ENCODE measurements at regions not wholly inside any gene's neighbourhood (a gene's known extent, or its start where the extent isn't known, plus 50 kb on each side); places are given as distances from the start of the nearest gene placed in this dataset.
"Not testable (repeated sequence)": the region's sequence is repeated elsewhere in the genome, so short reads cannot be mapped to it uniquely, and the experiment has no call there.

- DNase-seq (ENCODE audit: low spot score), result no peak
These were observed 262.8 kb upstream of the RFC3 start for GRCh38 chr13:33554919-33555791.

DNA sequence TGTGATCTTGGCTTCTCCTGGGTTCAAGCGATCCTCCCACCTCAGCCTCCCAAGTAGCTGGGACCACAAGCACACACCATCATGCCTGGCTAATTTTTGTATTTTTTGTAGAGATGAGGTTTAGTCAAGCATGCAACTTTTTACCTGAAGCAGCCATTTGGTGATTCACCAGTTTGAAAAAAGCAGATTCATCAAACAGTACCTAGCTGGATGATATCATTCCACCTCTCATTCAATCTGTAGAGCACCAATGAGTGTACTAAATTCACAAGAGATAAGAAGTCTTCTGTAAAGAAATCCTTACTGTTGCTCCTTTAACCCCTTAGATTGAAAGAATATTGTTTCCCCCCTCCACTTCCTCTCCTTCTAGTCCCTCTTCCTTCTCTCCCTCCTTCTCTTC, 261.1 kb upstream of the RFC3 start:
- no peak for DNase-seq (ENCODE audit: low spot score)

DNA sequence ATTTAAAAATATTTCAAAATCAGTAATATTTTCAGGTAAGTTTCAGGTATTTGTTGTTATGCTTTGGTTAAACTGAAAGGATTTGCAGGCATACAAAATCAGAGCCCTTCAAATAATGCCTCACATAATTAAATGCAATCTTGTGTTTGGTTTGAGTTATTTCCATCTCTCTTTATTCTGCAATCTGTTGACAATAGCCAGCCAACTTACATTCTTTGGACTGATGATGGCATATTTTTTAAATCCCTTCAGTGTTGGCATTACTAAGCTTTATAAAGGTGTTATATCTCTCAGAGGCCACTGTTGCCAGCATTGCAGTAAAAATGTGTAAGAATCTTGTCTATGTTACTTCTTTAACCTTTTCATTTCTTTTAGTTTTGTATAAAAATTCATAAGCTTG, 257.2 kb upstream of the RFC3 start:
- no peak for DNase-seq (ENCODE audit: low spot score)

GRCh38 chr13:33561627-33562026, 256.3 kb upstream of the RFC3 start:
- no peak for DNase-seq (ENCODE audit: low spot score)

GRCh38 chr13:33571618-33572017, 246.3 kb upstream of the RFC3 start:
- DNase-seq (ENCODE audit: low spot score), result no peak

GRCh38 chr13:33572322-33572721, 245.6 kb upstream of the RFC3 start:
- not testable (repeated sequence) for DNase-seq (ENCODE audit: low spot score)

- DNase-seq (ENCODE audit: low spot score), result no peak
These were observed 242.6 kb upstream of the RFC3 start for GRCh38 chr13:33575378-33575777.

DNA sequence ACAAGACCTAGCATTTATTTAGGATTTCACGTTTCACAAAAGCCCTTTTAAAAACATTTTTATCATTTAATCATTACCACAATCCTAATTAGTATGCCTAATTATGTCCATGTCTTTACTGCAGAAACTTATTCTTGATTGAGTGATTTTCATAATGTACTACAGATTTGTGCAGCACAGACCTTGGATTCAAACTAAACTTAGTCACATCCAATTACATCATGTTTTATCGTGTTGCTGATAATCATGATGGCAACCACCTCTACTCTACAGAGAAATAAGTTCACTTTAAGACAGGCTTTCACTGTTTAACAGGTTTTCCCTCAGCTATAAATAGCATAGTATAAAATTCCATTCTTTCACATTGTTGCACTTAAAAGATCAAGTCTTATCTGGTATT, 240.9 kb upstream of the RFC3 start:
- no peak for DNase-seq (ENCODE audit: low spot score)

- DNase-seq (ENCODE audit: low spot score), result no peak
These were observed 239.2 kb upstream of the RFC3 start for GRCh38 chr13:33578786-33579185.

GRCh38 chr13:33582121-33582520, 235.8 kb upstream of the RFC3 start:
- no peak for DNase-seq (ENCODE audit: low spot score)

- DNase-seq (ENCODE audit: low spot score), result no peak
These were observed 234.6 kb upstream of the RFC3 start for GRCh38 chr13:33583398-33583797.

DNA sequence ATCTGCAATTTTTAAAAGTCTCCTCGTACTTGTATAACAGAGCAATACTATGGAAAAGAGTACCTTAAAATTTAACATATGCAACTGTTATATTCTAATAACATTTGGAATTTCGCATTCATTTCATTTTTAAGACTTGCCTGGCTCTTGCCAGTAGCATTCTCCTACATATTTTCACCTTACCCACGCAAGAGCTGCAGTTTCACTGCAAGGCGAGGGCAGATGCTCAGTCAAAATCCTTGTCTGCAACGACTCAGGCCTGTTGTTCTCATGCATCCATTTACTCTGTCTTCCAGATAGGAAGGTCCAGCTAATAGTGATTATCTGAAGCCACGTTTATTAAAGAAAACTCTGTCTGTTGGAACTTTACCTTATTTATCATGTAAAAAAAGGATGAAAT, 227.0 kb upstream of the RFC3 start:
- DNase-seq (ENCODE audit: low spot score), result no peak

DNA sequence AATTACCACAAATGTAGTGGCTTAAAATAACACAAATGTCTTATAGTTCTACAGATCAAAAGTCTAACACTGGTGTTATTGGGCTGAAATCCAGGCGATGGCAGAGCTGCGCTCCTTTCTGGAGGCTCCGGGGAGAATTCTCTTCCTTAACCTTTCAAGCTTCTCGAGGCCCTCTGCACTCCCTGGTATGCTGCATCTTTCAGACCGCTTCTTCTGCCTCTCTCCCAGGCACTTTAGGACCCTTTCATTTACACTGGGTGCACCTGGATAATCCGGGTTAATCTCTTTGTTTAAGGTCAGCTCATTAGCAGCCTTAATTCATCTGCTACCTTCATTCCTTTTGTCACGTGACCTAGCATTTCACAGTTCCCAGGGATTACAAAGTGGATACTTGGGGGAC, 211.3 kb upstream of the RFC3 start:
- no peak for DNase-seq (ENCODE audit: low spot score)

DNA sequence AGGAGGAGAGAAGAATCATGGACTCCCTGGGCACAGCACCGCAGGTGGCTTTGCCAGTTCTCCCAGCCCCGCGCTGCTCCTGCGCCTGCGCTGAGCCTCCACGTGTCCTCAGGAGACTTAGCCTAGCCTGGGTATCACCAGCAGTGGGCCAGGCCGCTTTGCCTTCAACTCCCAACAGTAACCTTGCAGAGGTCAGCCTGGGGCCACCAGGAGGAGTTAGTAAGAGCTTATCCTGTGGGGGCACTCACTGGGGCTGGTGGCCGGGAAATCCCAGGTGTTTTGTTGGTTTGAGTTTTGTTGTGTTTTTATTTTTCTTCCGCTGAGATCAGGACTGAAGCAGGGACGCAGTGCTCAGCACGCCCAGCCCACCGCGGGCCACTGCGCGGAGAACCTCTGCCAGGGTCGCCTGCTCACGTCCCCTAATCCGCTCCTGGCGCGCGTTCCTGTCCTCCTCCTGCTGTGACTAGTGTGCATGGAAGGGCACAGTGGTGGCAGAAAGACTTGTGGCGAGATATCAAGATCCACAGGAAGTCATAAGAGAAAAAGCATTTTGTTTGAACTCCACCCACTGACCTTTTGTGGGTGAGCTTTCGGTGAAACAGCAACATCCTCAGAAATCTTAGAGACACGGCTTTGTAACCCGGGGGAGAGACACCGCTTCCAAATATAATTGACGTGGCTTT, 207.4 kb upstream of the RFC3 start:
- peak; percentile 74 for DNase-seq (ENCODE audit: low spot score)

DNA sequence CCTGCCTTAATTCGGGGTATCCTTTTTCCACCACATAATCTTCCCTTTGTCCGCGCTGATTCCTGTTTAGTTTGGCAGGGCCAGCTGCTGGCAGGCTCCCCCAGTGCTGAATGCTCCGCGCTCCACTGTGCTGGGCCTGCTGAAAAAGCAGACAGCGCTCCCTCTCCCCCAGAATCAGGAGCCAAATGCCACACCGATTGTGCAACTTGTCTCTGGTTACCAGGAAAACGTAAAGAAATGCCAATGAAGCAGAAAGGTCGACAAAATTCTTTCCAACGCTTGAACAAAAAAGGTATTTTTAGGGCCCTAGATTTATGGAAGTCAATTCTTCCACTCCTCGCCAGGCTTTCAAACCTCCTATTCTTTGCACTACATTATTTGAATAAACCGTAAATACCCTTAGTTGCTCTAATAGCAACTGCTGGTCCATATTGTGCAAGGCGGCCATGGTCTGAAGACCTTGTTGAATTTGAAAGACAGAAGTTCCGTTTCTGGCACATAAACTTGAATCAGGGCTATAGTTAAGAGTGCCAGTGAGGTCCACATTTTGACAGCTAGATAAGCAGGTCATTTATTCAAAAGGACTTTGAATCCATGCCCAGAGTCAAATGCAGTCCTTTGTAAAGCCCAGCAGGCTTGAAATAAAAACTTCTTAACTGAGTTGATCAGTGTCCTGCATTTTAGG, 206.7 kb upstream of the RFC3 start:
- DNase-seq (ENCODE audit: low spot score), result peak; percentile 33

DNA sequence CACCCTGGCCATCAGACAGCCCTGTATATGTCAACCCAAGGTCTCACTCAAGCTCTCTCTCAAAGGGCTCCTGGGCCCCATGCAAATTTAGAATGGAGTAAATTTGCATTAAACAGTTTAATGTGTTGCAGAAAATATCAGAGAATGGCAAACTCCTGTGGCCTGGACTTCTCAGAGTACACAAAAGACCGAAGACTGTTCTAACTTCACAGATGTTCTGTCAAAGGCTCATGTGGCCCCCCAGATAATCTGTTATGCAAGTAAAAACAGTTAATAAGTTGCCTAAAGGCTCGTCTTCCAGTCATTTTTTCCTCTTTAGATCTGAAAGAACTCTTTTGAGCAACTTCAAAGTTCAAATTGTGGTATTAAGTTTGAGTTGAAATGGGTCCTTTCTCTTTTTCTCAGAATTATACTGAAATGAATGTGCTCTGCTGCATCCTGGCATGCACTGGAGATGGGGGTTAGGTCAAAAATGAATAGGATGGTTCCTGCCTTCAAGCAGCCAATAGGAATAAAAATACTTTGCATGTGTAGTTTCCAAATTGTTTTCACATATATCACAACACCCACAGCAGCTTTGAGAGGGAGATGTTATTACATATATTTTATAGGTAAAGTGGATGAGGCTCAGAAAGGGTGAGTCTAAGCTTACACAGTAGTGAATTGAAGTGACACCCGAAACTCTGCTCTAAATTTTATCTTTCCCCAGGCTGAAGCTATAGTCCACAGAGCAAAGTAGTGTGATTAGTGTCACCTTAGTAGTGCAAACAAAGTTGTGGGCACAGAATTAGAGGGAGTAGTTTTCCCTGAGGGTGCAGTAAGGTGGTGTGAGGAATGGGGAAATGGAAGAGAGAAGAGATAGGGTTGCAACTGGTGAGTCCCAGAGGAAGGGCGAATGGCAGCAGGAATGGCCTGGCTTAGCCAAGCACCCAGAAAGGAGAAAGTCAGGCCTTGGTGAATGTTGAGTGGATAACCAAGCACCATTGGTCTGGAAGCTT, 205.0 kb upstream of the RFC3 start:
- no peak for DNase-seq (ENCODE audit: low spot score)

DNA sequence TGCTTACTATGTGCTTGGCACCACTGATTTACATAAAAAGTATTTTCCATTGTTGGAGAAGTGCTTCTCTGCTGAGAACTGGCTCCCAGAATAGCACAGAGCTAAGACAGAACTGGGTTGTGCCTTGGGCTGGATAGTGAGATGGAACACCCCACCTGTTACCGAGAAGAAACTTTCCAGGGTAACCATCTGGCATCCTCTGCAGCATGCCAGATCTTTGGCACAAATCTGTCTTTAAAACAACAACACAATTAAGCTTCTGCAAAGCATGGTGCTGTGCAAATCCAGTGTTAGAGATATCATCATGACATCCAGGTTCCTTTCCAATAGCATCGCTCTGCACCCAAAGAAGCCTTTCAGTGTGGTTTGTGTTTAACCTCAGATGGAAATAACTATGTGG, 202.5 kb upstream of the RFC3 start:
- no peak for DNase-seq (ENCODE audit: low spot score)

GRCh38 chr13:33616130-33616529, 201.8 kb upstream of the RFC3 start:
- no peak for DNase-seq (ENCODE audit: low spot score)

GRCh38 chr13:33617055-33617454, 200.9 kb upstream of the RFC3 start:
- no peak for DNase-seq (ENCODE audit: low spot score)

DNA sequence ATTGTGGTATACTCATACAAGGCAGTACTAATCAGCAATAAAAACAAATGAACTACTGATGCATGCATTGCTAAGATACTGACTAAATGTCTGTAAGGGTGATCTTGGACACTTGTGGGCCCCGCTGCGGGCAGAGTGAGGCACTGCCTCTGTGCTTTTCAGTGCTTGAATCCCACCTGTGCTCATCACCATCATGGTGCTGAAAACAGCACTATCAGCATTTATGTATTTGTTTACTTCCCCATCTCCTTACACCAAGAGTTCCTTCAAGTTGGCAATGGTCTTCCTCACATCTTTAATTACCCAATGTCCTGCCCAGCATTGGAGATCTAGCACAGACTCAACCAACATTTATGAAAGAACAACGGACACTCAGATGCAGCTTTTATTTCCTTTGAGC, 193.7 kb upstream of the RFC3 start:
- no peak for DNase-seq (ENCODE audit: low spot score)

DNA sequence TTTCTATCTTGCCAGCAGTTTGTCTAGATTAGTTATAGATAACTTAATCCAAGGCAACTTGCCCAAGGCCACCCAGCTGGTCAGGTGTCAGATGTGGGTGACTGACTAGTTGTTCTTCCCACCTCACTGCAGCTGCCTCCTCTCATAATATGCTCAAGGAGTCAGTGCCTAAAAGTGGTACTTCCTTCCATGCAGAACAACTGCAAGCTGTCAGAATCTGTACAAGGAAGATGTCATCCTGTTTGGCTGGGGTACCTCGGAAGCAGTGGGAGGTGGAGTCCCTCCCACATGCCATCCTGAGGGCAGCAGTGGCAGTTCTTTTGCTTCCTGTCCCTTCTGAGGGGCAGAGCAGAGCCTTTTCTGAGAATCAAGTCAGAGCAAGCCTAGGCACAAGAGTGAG, 193.2 kb upstream of the RFC3 start:
- DNase-seq (ENCODE audit: low spot score), result no peak

GRCh38 chr13:33626407-33626806, 191.5 kb upstream of the RFC3 start:
- DNase-seq (ENCODE audit: low spot score), result no peak

Data from HuH-7 (cell line).